Loucy (cell line): ENCODE measurements at regions not wholly inside any gene's neighbourhood (a gene's known extent, or its start where the extent isn't known, plus 50 kb on each side); places are given as distances from the start of the nearest gene placed in this dataset.

ENCODE experiments used
- CTCF ChIP-seq: fragments of 200-600 bp; sonication (generic); conservative IDR thresholded peaks from 2 replicates; pipeline ENCODE4 v1.5.1; 2014; ENCODE audit warnings: mild to moderate bottlenecking, antibody characterized with exemption, low read length
- EZH2phosphoT487 ChIP-seq: fragments of 200-600 bp; IDR thresholded peaks from 2 replicates; pipeline ENCODE4 v1.6.1; 2018; ENCODE audit warnings: antibody characterized with exemption, mild to moderate bottlenecking, moderate library complexity, borderline replicate concordance

- TF ChIP-seq CTCF (no peak), EZH2phosphoT487 (no peak)
Observed at GRCh38 chr20:20802328-20802727, 89.9 kb upstream of the RALGAPA2 start.
